HL-60 (cell line): ENCODE measurements at regions not wholly inside any gene's neighbourhood (a gene's known extent, or its start where the extent isn't known, plus 50 kb on each side); places are given as distances from the start of the nearest gene placed in this dataset.

Experiments
- GABPA ChIP-seq: IDR thresholded peaks from 2 replicates; pipeline ENCODE4 v1.6.1; 2012; ENCODE audit warnings: low read depth
- POLR2AphosphoS5 ChIP-seq: IDR thresholded peaks from 2 replicates; pipeline ENCODE4 v1.6.1; 2012; ENCODE audit warnings: low read depth
- TF ChIP-seq, protein P1 (sequence below): IDR thresholded peaks from one replicate; pipeline ENCODE4 v1.5.1; 2011; ENCODE audit warnings: low read length, control low read depth, inconsistent platforms; ENCODE audit not compliant: insufficient read depth

DNA sequence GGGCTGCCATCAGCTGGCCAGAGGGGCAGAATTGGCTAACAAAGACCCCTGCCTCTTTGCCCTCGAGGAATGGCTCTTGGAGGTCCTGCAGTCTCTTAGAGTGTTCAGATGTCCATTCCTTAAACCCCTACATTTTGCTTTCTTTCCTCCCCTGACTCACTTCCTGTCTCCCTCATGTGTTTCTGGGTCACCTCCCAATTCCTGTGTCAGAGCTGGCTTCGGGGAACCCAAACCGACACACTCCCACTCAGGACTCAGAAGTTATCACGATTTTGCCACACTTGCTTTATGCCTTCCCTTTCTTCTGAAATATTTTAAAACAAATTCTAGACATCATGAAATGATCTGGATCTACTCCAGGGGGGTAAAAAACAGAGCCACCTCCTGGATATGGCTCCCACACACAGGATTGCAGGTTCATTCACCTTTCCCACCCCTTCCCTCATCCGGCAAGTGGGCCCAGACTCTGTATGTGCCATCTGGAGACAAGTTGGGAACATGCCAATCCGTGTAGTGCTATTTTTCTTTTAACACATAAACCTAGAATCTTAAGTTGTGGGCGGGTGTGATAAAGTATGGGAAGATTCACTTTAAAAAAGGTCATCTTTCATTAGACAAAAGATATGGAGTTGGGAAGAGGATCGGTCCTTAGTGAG, 145.7 kb downstream of the NXNL2 start:
- TF ChIP-seq, protein P1, sequence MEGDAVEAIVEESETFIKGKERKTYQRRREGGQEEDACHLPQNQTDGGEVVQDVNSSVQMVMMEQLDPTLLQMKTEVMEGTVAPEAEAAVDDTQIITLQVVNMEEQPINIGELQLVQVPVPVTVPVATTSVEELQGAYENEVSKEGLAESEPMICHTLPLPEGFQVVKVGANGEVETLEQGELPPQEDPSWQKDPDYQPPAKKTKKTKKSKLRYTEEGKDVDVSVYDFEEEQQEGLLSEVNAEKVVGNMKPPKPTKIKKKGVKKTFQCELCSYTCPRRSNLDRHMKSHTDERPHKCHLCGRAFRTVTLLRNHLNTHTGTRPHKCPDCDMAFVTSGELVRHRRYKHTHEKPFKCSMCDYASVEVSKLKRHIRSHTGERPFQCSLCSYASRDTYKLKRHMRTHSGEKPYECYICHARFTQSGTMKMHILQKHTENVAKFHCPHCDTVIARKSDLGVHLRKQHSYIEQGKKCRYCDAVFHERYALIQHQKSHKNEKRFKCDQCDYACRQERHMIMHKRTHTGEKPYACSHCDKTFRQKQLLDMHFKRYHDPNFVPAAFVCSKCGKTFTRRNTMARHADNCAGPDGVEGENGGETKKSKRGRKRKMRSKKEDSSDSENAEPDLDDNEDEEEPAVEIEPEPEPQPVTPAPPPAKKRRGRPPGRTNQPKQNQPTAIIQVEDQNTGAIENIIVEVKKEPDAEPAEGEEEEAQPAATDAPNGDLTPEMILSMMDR = no peak
- TF ChIP-seq POLR2AphosphoS5 = no peak
- no peak for TF ChIP-seq GABPA
